HG03196 (cell line): ENCODE measurements at regions not wholly inside any gene's neighbourhood (a gene's known extent, or its start where the extent isn't known, plus 50 kb on each side); places are given as distances from the start of the nearest gene placed in this dataset.
"Not testable (repeated sequence)": the region's sequence is repeated elsewhere in the genome, so short reads cannot be mapped to it uniquely, and the experiment has no call there.

Experiments used
- ATAC-seq: cut with Tn5 transposase; IDR thresholded peaks from one replicate; pipeline ENCODE4 v1.9.1; 2021; ENCODE audit not compliant: unreplicated experiment

- no peak for ATAC-seq
Observed at GRCh38 chr17:71446645-71447437, 674.0 kb upstream of the SOX9 start.

GRCh38 chr17:71447644-71448043 is 673.2 kb upstream of the SOX9 start:
- ATAC-seq, result no peak

- not testable (repeated sequence) for ATAC-seq
Observed at GRCh38 chr17:71450657-71451056, 670.2 kb upstream of the SOX9 start.

GRCh38 chr17:71453876-71454422 is 666.9 kb upstream of the SOX9 start:
- ATAC-seq, result no peak

- ATAC-seq, result no peak
Observed at GRCh38 chr17:71455219-71455618, 665.6 kb upstream of the SOX9 start.

GRCh38 chr17:71458322-71458721 is 662.5 kb upstream of the SOX9 start:
- no peak for ATAC-seq

GRCh38 chr17:71460943-71461342 is 659.9 kb upstream of the SOX9 start:
- ATAC-seq, result no peak

GRCh38 chr17:71461498-71462169 is 659.2 kb upstream of the SOX9 start:
- ATAC-seq, result no peak

GRCh38 chr17:71464241-71464640 is 656.6 kb upstream of the SOX9 start:
- ATAC-seq, result no peak

- no peak for ATAC-seq
Observed at GRCh38 chr17:71464751-71465150, 656.1 kb upstream of the SOX9 start.

GRCh38 chr17:71467719-71468118 is 653.1 kb upstream of the SOX9 start:
- ATAC-seq, result no peak

- ATAC-seq, result no peak
Observed at GRCh38 chr17:71470062-71470461, 650.8 kb upstream of the SOX9 start.

GRCh38 chr17:71472809-71473789 is 647.7 kb upstream of the SOX9 start:
- no peak for ATAC-seq

- no peak for ATAC-seq
Observed at GRCh38 chr17:71477356-71477755, 643.5 kb upstream of the SOX9 start.

- no peak for ATAC-seq
Observed at GRCh38 chr17:71480099-71480498, 640.7 kb upstream of the SOX9 start.

GRCh38 chr17:71482625-71483024 is 638.2 kb upstream of the SOX9 start:
- no peak for ATAC-seq

GRCh38 chr17:71484546-71484945 is 636.3 kb upstream of the SOX9 start:
- ATAC-seq, result no peak

- no peak for ATAC-seq
Observed at GRCh38 chr17:71485426-71485825, 635.4 kb upstream of the SOX9 start.

- no peak for ATAC-seq
Observed at GRCh38 chr17:71486261-71486660, 634.6 kb upstream of the SOX9 start.

- no peak for ATAC-seq
Observed at GRCh38 chr17:71488851-71489250, 632.0 kb upstream of the SOX9 start.
